Inferior parietal cortex (tissue), 1 donor: ENCODE measurements at regions not wholly inside any gene's neighbourhood (a gene's known extent, or its start where the extent isn't known, plus 50 kb on each side); places are given as distances from the start of the nearest gene placed in this dataset.
A peak's percentile ranks its signal among the peaks of the same experiment; 100 is the strongest.
"Not testable (repeated sequence)": the region's sequence is repeated elsewhere in the genome, so short reads cannot be mapped to it uniquely, and the experiment has no call there.

Experiments used
- DNase-seq: peaks from one replicate; pipeline ENCODE4 v3.0.0-alpha.2; 2016; ENCODE audit errors: extremely low spot score

DNA sequence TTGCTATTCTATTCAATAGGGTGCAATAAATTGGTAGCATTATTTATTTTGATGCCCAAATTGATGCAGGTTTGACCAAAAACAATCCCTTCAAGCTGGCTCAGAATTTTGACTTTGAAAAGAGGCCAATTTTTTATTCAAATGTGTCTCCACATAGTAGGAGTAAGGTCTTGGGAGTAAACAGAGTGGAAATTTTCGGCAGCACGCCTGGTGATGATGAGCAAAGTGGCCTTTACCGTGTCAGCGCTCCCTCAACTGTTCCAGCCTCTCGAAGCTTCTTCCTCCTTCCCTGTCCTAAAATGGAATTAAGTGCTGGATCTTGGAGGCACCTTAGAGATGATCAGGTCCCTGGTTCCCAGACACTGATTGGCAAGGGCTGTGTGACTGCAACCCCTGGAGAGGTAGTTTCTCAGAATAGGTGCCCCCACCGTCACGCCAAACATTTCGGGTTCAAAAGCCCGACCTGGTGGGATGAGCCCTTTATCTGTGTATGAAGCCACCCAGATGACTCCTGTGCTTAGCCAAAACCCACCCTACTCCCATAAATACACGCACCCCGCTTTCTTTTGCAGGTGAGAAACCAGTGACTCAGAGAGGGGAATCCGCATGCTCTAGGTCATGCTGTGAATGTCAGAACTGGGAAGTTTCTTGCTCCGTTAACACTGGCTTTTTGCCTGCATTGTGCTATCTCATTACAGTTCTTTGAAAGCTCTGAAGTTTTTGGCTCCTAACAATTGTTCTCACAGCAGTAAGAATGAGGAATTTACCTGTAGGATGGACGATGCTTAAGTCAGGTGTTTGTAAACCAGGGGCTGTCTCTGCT is 89.1 kb downstream of the CRYGS start:
- no peak for DNase-seq

DNA sequence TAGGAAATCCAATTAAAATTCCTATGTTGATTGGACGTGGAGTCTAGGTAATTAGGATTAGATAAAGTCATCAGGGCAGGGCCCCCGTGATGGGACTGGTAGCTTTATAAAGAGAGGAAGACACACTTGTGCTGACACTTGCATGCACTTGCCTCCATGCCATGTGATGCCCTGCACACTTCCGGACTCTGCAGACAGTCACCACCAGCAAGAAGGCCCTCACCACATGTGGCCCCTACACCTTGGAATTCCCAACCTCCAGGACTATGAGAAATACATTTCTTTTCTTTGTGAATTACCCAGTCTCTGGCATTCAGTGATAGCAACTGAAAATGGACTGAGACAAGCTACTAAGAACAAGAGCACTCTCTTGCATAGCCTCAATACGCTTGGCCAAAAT is 90.6 kb downstream of the CRYGS start:
- no peak for DNase-seq

DNA sequence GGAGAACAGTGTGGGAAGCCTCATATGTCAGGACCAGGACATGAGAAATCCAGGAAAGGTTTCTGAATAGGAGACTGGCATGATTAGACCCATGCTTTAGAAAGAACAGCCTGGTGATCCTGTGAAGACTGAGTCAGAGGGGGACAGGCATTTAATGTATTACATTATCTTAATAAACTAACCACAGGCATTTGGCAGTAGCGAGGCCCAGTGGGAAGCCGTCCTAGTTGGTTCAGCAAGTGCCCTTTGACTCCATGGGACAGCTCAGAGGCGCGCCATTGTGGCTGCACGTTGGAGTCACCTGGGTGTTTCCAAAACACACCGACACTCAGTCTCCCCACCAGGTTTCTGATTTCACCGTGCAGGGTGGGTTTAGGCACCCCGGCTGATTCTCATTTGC is 90.5 kb upstream of the DGKG start:
- no peak for DNase-seq

DNA sequence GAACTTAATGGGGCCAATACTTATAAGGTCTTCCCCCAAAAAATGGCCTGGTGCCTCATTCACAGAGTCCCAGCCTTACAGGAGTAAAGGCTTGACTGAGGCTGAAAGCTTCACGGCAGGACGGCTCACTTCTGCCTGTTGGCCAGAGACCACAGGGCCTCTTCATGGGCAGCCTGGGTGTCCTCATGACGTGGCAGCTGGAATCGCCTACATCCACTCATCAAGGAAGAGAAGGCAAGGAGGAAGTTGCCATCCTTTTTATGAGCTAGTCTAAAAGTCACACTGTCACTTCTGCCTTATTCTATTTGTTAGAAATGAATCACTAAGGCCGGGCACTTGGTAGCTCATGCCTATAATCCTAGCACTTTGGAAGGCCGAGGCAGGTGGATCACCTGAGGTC is 89.3 kb upstream of the DGKG start:
- DNase-seq = no peak

DNA sequence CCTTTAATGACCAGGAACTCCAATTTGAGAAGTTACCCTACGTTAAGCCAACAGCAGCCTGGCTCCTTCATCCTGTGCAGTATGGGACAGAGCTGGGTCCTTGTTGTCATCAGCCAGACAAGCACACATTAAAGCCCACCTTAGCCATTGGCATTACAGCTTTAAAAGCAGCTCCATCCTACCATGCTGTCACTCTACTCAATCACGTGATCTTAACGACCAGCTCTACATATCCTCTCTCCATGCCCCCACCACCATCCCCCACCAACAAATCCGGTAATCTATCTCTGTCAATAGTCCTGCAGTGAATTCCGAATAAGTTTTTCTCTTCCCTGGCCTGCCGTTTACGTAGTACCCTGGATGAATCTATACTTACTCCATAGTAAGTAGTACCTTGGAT is 82.9 kb upstream of the DGKG start:
- no peak for DNase-seq

DNA sequence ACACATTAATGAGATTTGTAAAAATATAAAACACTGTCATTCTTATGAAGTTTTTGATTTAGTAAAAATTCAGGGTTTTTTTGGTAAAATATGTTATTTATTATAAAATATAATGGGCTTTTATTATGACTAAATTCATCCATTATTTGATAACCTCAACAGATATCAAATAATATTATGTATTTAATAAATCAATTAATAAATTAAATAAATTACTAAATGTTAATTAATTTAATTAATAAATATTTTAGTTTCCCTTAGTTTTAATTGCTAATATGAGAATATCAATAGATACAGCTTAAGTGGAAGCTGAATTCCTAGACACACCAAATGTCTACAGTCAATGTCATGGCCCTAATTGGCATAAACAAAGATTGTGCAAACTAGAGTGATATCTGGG is 82.3 kb upstream of the DGKG start:
- DNase-seq = no peak

DNA sequence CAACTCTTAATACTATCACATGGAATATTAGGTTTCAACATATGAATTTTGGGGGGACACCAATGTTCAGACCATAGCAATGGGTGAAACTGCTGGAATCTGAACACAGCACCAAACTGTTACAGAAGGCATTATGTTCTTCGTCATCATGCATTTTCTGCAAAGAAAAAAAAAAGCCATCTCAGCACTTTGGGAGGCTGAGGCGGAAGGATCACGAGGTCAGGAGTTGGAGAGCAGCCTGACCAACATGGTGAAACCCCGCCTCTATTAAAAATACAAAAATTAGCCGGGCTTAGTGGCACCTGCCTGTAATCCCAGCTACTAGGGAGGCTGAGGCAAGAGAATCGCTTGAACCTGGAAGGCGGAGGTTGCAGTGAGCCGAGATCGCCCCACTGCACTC is 80.9 kb upstream of the DGKG start:
- DNase-seq = not testable (repeated sequence)

DNA sequence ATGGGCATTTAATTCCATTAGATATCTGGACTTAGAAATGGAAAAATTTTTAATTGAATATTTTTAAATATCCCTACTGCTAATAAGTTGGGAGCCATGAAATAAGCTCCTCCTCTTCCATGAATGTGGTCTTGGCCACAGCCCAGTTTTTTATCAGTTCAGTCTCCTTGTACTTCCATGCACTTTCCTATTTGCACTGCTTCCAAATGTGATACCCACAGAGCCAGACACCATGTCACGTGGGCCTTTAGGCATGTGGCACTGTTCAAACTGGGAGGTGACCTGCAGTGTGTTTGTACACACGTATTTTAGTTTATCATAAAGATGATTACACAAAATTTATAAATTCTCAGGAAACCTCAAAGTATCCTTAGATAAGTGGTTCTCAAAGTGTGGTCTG is 80.1 kb upstream of the DGKG start:
- no peak for DNase-seq

DNA sequence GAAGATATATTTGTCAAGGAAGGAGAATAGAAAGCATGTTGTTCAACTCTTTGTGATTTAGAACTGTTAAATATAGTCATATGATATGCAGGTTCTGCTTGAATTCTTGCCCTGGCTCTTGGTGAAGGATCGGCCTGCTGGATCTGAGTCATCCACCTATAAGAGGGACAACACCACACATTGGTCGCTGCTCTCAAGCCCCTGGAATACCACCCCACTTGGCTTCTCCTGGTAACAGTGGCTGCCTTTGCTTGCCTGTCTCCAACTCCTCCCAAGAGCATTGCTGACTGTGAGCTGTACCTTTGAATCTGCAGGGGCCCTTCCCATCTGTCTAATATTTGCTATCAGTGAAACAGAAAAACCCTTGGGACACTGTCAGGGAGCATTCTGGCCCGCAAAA is 78.9 kb upstream of the DGKG start:
- no peak for DNase-seq

DNA sequence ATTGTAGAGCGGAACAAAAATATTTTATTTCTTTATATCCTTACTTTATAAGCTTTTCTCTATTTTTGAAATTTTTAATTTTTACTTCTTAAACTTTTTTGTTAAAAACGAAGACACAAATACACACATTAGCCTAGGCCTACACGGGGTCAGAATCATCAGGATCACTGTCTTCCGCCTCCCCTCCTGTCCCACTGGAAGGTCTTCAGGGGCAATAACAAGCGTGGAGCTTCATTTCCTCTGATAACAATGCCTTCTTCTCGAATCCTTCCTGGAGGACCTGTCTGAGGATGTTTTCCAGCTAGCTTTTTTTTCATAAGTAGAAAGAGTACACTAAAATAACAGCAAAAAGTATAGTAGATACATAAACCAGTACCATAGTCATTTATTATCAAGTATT is 77.7 kb upstream of the DGKG start:
- DNase-seq = no peak

DNA sequence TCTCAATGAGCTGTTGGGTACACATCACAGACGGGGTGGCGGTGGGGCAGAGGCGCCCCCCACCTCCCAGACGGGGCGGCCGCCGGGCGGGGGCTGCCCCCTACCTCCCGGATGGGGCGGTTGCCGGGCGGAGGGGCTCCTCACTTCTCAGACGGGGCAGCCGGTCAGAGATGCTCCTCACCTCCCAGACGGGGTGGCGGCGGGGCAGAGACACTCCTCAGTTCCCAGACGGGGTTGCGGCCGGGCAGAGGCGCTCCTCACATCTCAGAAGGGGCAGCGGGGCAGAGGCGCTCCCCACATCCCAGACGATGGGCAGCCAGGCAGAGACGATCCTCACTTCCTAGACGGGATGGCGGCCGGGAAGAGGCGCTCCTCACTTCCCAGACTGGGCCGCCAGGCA is 73.3 kb upstream of the DGKG start:
- not testable (repeated sequence) for DNase-seq

DNA sequence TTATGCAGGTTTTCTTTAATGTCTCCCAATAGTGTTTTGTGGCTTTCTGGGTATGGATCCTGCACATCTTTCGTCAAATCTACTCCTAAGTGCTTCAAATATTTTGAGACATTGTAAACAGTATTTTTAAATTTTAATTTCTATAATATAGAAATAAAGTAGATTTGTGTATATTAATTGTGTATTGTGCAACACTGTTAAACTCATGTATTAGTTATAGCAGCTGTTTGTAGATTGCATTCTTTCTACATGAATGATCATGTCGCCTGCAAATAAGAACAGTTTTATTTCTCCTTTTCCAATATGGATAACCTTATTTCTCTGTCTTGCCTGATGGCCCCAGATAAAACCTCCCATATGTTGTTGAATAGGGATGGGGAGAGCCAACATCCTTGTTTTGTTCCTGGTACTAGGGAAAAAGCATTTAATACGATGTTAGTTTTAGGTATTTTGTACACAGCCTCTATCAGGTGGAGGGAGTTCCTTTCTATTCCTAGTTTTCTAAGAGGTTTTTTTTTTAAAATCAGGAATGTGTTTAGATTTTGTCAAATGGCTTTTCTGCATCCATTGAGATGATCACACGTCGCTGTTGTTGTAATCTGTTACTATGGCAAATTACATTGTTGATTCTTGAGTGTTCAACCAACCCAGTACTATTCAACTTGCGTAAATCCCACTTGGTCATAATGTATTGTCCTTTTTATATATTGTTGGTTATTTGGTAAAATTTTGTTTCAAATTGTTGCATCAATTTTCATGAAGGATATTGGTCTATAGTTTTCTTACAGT is 71.1 kb upstream of the DGKG start:
- DNase-seq = no peak

DNA sequence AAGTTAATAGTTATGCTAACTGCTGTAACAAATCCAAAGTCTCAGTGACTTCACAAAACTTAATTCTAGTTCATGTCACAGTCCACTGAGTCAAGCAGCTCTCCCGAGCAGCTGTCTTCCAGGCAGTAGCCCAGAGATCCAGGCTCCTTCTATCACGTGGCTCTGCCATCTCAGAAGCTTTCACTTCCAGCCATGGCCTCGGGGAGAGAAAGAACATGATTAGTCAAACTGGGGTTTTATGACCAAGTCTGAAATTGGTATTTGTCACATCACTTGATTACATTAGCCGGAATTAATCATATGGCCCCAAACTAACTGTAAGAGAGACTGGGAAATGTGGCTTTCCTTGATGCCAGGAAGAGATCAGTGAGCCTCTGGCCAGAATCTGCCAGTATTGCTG is 70.2 kb upstream of the DGKG start:
- DNase-seq = no peak

DNA sequence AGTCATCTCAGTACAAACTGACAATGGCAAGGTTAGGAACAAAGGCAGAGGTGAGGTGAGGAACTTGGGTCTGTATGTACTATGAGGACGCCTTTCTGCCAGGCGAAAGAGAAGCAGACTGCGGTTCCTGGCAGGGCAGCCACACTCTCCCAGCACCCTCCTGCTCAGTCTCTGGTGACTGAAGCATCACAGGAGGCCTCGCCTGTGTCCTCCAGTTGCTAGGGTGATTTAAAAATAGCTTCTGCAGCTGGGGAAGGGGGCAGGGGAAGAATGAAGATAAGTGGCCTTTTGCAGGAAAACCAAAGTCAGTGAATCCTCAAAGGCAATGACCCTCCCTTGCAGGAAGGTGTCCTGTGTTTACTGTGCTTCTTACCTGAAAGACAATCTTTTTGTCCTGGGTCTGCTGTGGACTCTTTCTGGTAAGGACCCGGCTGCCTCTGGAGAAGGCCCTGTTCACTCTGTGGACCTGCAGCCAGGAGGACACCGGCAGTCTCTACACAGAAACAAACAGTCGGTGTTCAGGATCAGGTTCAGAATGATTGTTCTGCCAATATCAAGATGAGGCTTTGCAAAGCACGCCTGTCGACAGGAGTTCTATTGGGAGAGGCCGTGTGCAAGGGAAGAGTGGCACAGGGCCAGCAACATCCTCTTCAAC is 65.7 kb upstream of the DGKG start:
- DNase-seq = no peak

DNA sequence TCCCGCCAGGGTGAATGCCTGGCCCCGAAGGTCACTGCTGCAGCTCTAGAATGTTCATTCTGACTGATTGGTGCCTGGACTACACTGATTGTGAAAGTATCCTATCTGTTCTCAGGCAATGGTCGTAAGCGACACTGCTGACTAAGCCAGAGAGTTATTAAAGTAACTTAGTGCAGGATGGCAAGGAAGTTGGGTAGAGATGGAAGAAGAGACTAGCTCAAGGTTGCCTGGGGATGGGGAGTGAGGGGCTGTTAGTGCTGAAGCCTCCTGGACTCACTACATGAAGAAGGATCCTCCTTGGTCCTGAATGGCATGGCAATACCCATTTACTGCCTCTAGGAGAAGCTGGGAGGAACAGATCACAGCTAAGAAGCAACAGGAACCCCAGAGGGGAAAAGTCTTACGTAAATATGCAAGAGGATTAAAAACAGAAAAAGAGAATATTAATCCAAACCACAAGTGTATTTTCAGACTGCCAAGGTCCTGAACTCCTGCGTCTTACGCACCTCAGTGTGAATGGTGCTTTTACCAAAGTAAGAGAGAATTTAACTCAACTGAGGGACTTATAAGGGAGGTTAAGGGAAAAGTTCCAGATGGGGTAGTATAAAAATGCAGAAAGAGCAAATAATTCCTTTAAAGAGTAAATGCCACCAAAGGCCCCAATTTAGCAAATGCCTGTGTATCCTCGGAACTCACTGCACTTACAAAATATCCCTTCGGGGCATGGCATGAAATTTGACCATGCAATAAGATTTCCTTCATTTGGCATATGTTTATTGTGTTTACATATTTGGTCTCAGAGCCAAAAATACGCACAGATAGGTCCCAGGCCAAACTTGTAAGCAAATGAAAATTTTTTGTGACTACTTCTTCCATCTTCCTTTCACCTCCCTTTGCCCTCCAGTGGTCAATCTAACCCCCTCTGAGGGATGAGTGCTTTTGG is 64.0 kb upstream of the DGKG start:
- DNase-seq = no peak

DNA sequence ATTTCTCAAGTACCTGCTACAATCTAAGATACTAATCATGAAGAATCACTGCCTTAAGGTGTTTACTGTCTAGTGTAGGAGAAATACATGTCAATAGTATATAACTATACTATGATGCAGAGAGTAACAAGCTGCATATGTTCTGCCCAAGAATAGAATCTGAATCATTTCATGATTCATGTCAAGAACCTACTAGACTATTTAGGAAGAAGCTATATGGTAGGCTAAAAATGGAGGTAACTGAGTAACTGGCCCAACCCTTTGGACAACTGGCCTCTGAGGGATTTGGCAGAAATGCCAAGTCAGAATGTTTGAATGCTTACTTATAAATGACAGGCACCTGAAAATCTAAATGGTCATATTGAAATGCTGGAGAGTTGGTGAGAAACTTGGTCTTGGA is 59.9 kb upstream of the DGKG start:
- DNase-seq = no peak

DNA sequence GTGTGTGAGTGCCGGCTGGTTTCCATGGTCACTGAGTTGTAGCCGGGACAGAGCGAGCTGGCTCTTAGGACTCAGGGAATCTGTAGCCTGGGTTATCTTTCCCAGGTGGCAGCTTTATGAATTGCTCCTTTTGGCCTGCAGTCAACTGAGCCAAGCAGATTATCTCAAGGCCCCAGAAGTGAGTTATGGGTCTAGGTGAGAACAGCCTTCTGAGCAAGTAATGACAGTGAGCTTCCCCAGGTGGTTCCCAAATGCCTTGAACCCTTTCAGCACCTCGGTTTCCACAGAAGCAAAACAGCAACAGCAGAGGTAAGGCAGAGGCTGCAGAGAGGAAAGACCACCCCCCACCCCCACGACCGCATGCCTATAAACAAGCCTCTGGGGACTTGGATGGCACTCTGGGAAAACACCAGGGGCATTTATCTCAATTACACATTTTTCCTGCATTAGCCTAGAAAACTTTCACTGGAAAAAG is 56.7 kb upstream of the DGKG start:
- no peak for DNase-seq

DNA sequence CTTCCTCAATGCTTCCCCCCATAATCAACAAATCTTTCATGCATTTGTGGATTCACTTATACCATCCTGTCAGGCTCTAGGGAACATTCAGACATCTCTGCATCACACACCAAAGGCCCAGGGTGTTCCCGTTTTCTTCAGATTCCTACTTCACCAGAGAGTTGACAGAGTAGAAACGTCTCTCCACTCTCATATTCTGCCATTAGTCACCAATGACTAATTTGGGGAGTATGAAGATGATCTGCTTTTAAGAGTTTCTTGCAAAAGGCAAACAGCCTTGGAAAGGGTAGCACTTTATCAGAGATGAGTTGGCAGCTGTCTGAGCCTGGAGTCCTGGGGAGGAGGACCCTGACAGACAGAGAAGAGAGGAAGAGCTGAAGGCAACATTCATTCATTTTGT is 55.8 kb upstream of the DGKG start:
- no peak for DNase-seq

DNA sequence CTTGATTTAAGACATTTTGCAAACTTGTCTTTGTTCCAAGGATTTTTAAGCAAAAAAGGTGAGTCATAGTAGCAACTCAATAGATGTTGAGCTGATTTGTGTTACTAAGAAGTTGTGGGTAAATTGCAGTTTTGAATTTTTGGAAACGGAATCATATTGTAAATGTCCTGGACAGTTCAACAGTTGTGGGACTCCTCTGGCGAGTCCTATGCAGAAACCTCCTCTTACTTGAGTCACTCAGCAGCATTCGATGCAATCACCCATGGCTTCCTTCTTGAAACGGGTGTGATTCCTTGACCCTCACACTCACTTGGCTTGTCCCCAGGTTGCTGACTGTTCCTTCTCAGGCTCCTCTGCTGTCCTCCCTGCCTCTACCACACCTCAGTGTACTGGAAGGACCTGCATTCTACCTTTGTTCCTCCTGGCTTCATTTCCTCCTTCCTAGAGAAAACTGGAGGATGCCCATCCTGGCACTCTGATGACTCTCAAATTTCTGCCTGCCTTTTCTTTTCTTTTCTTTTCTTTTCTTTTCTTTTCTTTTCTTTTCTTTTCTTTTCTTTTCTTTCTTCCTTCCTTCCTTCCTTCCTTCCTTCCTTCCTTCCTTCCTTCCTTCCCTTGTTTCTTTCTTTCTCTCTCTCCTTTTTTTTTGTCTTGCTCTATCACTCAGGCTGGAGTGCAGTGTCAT is 52.8 kb upstream of the DGKG start:
- DNase-seq = peak; percentile 49

DNA sequence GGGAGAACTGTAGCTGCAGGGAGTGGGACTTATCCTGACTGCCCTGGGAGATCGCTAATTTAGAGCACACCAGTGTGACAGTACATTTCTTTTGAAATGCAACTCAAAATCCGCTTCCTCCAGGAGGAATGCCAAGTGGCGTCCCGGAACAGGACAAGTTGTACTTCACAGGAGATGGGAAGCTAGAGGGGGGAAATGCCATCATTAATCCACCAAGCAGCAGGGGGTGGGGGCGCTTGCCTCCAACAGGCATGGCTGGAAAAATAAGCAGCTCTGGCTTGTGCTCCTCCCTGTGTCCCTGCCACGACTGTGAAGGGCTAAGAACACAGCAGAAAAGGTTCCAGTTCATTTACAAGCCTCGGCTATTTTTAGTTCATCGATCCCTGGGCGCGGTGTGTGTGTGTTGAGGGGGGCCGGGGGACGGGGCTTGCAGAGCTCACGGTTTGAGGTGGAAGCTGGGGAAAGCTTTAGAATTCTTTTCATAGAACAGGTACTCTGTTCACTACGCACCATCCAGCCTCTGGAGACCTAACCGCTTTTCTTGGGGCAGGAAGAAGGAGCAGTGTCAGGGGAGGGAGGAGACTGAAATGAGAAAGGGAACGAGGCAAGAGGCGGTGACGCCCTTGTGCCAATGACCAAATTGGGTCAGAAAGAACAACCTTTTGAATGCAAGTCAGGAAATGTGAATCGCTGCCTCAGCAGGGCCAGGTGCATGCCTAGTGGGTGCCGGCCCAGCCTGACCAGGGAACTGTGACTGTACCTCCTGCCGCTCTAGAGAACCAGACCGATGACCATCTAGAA is 51.8 kb upstream of the DGKG start:
- peak; percentile 66 for DNase-seq
